ENCODE measurements at regions not wholly inside any gene's neighbourhood (a gene's known extent, or its start where the extent isn't known, plus 50 kb on each side); places are given as distances from the start of the nearest gene placed in this dataset.

DNA sequence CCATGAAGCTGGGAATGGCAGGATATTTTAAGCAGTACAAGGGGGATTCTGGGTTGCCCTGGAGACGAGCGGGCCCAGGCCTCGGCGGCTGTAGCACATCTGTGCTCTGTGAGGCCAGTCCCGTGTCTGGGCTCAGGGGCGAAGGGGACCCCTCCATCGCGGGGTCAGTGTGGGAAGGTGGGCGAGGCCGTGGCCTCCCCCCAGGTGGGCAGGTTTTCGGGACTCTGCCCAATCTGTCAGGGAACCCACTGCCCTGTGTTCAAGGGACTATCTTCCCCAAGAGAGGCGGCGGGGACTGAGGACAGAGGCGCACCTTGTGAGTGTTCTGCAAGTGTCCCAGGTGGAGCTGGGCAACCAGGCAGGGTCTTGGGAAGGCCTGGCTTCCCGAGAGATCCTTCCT is 336.6 kb downstream of the CTTN start:
- peaks cover 0 to 2% (median 0%) of the 10 kb centered on the region in 8 donors for H3K9me3 Mint-ChIP-seq

DNA sequence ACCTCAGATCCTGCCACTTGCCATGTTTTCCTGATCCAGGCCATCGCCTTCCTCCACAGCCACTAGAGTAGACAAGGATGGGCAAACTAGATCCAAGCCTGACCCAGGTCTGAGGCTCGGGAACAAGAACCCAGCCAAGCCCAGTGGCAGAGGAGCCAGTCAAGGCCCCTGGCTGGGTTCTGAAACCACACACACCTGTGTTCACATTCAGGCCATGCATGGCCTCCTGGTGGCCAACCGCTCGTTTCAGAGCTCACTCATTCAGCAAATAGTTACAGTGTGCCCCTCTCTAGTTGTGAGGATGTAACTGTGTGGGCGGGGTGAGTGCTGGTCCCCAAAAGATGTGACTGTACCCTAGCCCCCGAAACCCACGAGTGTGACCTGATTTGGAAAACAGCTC is 337.6 kb downstream of the CTTN start:
- Mint-ChIP-seq H3K4me3 (no peak overlapping the region), H3K27me3 (peaks cover 2 to 5% of the 10 kb centered on the region in 2 donors), H3K36me3 (no peaks in the 10 kb centered on the region), H3K27ac (peak overlapping the region in 1 of 7 donors; percentile 48), H3K9me3 (no peaks in the 10 kb centered on the region), H3K4me1 (peaks cover 0 to under 1% (median 0%) of the 10 kb centered on the region in 4 donors)
- no peaks in the 10 kb centered on the region for H3K4me1 ChIP-seq (ENCODE audit: insufficient read depth, low read length)
- no peaks in the 10 kb centered on the region for H3K9me3 ChIP-seq (ENCODE audit: control insufficient read depth in 1 of 2, low read length in 2 of 2)
- no peaks in the 10 kb centered on the region for H3K36me3 ChIP-seq (ENCODE audit: insufficient read depth, low read length)
- no peak for DNase-seq
- H3K27ac ChIP-seq (ENCODE audit: low read depth, low read length): no peak overlapping the region
- no peak overlapping the region for H3K4me3 ChIP-seq (ENCODE audit: low read length in 2 of 2)
- intact Hi-C loops (cut with micrococcal nuclease): no loop called here
- H3K27me3 ChIP-seq (ENCODE audit: insufficient read depth, low read length): no peaks in the 10 kb centered on the region
- CTCF ChIA-PET (ENCODE audit: partially characterized antibody): no interaction called here
- POLR2A ChIA-PET (ENCODE audit: partially characterized antibody): no interaction called here

More for the DNA sequence above, 336.6 kb downstream of the CTTN start:
- Histone ChIP-seq H3K9me3 (ENCODE audit: control insufficient read depth in 1 of 2, low read length in 2 of 2) (no peaks in the 10 kb centered on the region), H3K27ac (ENCODE audit: low read depth, low read length) (no peak overlapping the region), H3K27me3 (ENCODE audit: insufficient read depth, low read length) (no peaks in the 10 kb centered on the region), H3K4me3 (ENCODE audit: low read length in 2 of 2) (no peak overlapping the region), H3K4me1 (ENCODE audit: insufficient read depth, low read length) (no peaks in the 10 kb centered on the region), H3K36me3 (ENCODE audit: insufficient read depth, low read length) (no peaks in the 10 kb centered on the region)
- Mint-ChIP-seq H3K27me3 (peaks cover 0 to 2% of the 10 kb centered on the region in 2 donors), H3K4me1 (peaks cover 0 to 5% (median 0%) of the 10 kb centered on the region in 4 donors), H3K36me3 (no peaks in the 10 kb centered on the region), H3K27ac (no peak overlapping the region), H3K4me3 (no peak overlapping the region)
- no peak for DNase-seq
- ChIA-PET CTCF (ENCODE audit: partially characterized antibody) (no interaction called here), POLR2A (ENCODE audit: partially characterized antibody) (no interaction called here)
- intact Hi-C loops (cut with micrococcal nuclease): no loop called here

DNA sequence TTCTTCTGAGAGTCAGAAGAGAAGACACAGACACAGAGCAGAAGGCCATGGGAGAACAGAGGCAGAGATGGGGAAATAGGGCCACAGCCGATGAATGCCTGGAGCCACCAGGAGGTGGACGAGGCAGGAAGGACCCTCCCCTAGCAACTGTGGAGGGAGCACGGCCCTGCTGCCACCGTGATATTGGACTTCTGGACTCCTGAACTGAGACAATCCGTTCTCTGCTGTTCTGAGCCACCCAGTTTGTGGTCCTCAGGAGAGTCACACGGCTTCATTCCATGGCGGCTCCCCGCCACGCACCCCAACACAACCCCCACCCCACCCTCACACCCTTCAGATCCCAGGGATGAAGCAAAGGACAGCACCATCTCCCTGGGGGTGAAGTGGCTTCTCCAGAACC is 338.1 kb downstream of the CTTN start:
- ChIA-PET CTCF (ENCODE audit: partially characterized antibody) (no interaction called here), POLR2A (ENCODE audit: partially characterized antibody) (no interaction called here)
- no peak overlapping the region for H3K4me3 Mint-ChIP-seq
- no peaks in the 10 kb centered on the region for H3K9me3 Mint-ChIP-seq
- no peak for DNase-seq
- intact Hi-C loops (cut with micrococcal nuclease): no loop called here
- peaks cover 4 to 8% of the 10 kb centered on the region in 2 donors for H3K27me3 Mint-ChIP-seq
- H3K4me1 Mint-ChIP-seq: peaks cover 0 to 2% (median 0%) of the 10 kb centered on the region in 4 donors
- Histone ChIP-seq H3K27ac (ENCODE audit: low read depth, low read length) (no peak overlapping the region), H3K9me3 (ENCODE audit: control insufficient read depth in 1 of 2, low read length in 2 of 2) (no peaks in the 10 kb centered on the region), H3K4me3 (ENCODE audit: low read length in 2 of 2) (no peak overlapping the region), H3K4me1 (ENCODE audit: insufficient read depth, low read length) (no peaks in the 10 kb centered on the region), H3K27me3 (ENCODE audit: insufficient read depth, low read length) (no peaks in the 10 kb centered on the region), H3K36me3 (ENCODE audit: insufficient read depth, low read length) (no peaks in the 10 kb centered on the region)
- H3K27ac Mint-ChIP-seq: no peak overlapping the region
- no peaks in the 10 kb centered on the region for H3K36me3 Mint-ChIP-seq

DNA sequence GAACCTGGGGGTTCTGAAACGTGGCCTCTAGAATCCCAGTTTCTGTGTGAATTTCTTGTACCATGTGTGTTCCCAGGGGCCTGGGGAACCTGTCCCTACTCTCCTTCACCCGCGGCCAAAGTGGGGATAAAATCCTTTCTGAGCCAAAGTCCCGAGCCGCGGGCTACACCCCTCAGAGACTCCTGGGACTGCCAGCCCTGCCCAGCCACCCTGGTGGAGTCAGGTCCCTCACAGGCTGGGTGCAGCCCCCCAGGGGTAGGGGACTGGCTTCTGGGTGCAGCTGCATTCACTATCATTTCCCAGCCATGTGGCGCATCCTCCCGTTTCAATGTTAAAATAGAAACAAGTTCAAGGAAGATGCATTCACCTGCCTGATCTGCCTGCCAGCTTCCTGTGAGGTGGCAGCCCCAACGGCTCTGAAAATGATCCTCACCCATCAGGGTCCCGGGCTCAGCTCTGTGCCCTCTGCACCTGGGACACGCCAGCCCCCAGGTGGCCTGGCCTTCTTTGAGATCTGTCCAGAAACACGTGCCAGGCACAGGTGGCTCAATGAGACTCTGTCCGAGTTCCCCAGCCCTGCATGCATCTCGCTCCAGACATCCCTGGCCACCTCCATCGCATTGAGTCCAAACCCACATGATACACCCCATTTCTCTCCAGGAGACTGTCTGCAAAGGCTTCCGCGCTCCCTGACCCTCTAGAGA is 338.8 kb downstream of the CTTN start:
- Mint-ChIP-seq H3K4me3 (no peak overlapping the region), H3K27me3 (peaks cover 4 to 8% of the 10 kb centered on the region in 2 donors), H3K9me3 (no peaks in the 10 kb centered on the region), H3K4me1 (peaks cover 0 to 2% (median 0%) of the 10 kb centered on the region in 4 donors), H3K36me3 (no peaks in the 10 kb centered on the region), H3K27ac (no peak overlapping the region)
- H3K4me3 ChIP-seq (ENCODE audit: low read length in 2 of 2): no peak overlapping the region
- POLR2A ChIA-PET (ENCODE audit: partially characterized antibody): no interaction called here
- H3K9me3 ChIP-seq (ENCODE audit: control insufficient read depth in 1 of 2, low read length in 2 of 2): no peaks in the 10 kb centered on the region
- H3K27me3 ChIP-seq (ENCODE audit: insufficient read depth, low read length): no peaks in the 10 kb centered on the region
- no peak for DNase-seq
- H3K36me3 ChIP-seq (ENCODE audit: insufficient read depth, low read length): no peaks in the 10 kb centered on the region
- no peak overlapping the region for H3K27ac ChIP-seq (ENCODE audit: low read depth, low read length)
- intact Hi-C loops (cut with micrococcal nuclease): no loop called here
- CTCF ChIA-PET (ENCODE audit: partially characterized antibody): no interaction called here
- H3K4me1 ChIP-seq (ENCODE audit: insufficient read depth, low read length): no peaks in the 10 kb centered on the region

DNA sequence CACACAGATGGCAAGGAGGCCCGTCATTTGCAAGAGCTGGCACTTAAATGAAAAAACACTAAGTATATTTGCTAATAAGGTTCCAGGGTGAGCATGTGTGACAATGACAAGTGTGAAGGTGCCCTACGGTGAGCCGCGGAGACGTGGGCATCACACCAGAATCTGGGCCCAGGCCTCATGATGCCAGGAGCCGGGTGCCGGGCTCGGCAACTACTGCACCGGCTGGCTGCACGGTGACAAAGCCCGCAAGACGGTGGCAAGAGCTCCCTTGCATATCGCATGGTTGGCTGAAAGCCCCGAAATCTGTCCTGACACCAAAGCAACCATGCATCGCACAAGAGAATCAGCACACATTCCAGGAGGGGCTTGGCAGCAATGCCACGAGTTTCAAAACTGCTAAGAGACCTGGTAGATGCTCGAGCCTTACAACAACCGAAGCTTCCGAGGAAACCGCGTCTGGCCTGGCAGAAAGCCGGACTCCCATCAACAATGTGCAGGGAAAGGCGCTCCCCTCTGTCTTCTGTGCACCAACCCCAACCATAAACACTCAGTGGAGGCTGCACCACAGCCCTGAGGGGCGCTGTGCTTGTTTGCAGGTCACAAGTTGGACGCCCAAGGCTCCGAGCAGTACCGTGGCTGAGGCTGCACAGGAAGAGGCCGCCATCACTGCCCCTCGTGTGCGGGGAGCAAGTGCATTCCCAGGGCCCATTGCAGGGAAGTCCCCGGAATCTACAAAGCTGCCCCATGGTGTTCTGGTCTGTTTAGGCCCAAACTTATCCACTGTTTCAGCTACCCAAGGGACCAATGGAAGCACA is 339.7 kb downstream of the CTTN start:
- no peaks in the 10 kb centered on the region for H3K9me3 Mint-ChIP-seq
- H3K4me1 Mint-ChIP-seq: peaks cover 0 to 2% (median 0%) of the 10 kb centered on the region in 4 donors
- H3K36me3 ChIP-seq (ENCODE audit: insufficient read depth, low read length): no peaks in the 10 kb centered on the region
- H3K36me3 Mint-ChIP-seq: no peaks in the 10 kb centered on the region
- CTCF ChIA-PET (ENCODE audit: partially characterized antibody): no interaction called here
- peaks cover 6 to 12% of the 10 kb centered on the region in 2 donors for H3K27me3 Mint-ChIP-seq
- no peak overlapping the region for H3K27ac ChIP-seq (ENCODE audit: low read depth, low read length)
- DNase-seq: no peak
- no peaks in the 10 kb centered on the region for H3K27me3 ChIP-seq (ENCODE audit: insufficient read depth, low read length)
- H3K4me3 ChIP-seq (ENCODE audit: low read length in 2 of 2): no peak overlapping the region
- no peaks in the 10 kb centered on the region for H3K4me1 ChIP-seq (ENCODE audit: insufficient read depth, low read length)
- no peak overlapping the region for H3K4me3 Mint-ChIP-seq
- H3K9me3 ChIP-seq (ENCODE audit: control insufficient read depth in 1 of 2, low read length in 2 of 2): no peaks in the 10 kb centered on the region
- POLR2A ChIA-PET (ENCODE audit: partially characterized antibody): no interaction called here
- no peak overlapping the region for H3K27ac Mint-ChIP-seq
- intact Hi-C loops (cut with micrococcal nuclease): no loop called here

DNA sequence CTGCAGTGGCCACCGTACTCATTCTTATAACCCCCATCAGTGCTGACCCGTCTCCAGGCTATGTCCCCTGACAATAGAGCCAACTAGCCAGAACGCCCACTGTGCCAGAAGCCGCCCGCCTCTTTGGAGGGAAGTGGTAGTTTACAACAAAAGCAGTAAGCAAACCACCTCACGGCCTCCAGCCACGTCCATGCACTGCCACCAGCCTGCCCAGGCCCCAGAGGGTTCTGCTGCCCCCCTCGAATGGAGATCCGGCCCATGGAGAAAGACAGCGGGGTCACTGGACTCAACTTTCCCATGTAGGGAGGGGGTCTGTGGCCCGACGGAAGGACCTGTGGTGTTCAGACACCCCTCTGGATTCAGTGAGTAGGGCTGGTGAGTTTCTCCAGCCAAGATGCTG is 340.3 kb downstream of the CTTN start:
- Mint-ChIP-seq H3K27me3 (peaks cover 6 to 13% of the 10 kb centered on the region in 2 donors), H3K27ac (no peak overlapping the region), H3K9me3 (no peaks in the 10 kb centered on the region), H3K4me1 (peaks cover 0 to 2% (median 0%) of the 10 kb centered on the region in 4 donors), H3K4me3 (no peak overlapping the region), H3K36me3 (no peaks in the 10 kb centered on the region)
- ChIA-PET CTCF (ENCODE audit: partially characterized antibody) (no interaction called here), POLR2A (ENCODE audit: partially characterized antibody) (no interaction called here)
- intact Hi-C loops (cut with micrococcal nuclease): no loop called here
- Histone ChIP-seq H3K9me3 (ENCODE audit: control insufficient read depth in 1 of 2, low read length in 2 of 2) (no peaks in the 10 kb centered on the region), H3K36me3 (ENCODE audit: insufficient read depth, low read length) (no peaks in the 10 kb centered on the region), H3K27ac (ENCODE audit: low read depth, low read length) (no peak overlapping the region), H3K4me1 (ENCODE audit: insufficient read depth, low read length) (no peaks in the 10 kb centered on the region), H3K4me3 (ENCODE audit: low read length in 2 of 2) (no peak overlapping the region), H3K27me3 (ENCODE audit: insufficient read depth, low read length) (no peaks in the 10 kb centered on the region)
- no peak for DNase-seq

DNA sequence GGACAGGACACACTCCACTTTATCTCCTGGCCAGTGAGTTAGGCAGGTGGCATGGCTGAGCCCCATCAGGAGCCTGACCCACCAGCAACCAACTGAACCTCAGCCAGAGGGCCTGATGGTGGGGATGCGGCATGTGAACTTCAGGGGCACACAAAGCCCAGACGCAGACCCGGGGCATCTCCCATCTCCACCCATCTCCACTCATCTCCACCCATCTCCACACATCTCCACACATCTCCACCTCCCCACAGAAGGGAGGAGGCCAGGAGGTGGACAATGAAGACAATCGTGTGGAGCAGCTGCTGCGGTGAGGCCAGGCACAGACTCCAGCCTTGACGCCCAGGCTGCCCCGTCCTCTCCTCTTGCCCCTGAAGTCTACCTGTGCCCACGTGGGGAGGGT is 340.8 kb downstream of the CTTN start:
- POLR2A ChIA-PET (ENCODE audit: partially characterized antibody): no interaction called here

More for the DNA sequence above, 340.8 kb downstream of the CTTN start:
- H3K9me3 Mint-ChIP-seq: no peaks in the 10 kb centered on the region
- no peak overlapping the region for H3K27ac ChIP-seq (ENCODE audit: low read depth, low read length)
- H3K4me1 Mint-ChIP-seq: peaks cover 0 to 2% (median 0%) of the 10 kb centered on the region in 4 donors
- H3K36me3 ChIP-seq (ENCODE audit: insufficient read depth, low read length): no peaks in the 10 kb centered on the region
- CTCF ChIA-PET (ENCODE audit: partially characterized antibody): no interaction called here
- no peaks in the 10 kb centered on the region for H3K36me3 Mint-ChIP-seq
- intact Hi-C loops (cut with micrococcal nuclease): no loop called here
- no peak overlapping the region for H3K4me3 ChIP-seq (ENCODE audit: low read length in 2 of 2)
- no peaks in the 10 kb centered on the region for H3K4me1 ChIP-seq (ENCODE audit: insufficient read depth, low read length)
- H3K4me3 Mint-ChIP-seq: no peak overlapping the region
- H3K27me3 Mint-ChIP-seq: peaks cover 6 to 13% of the 10 kb centered on the region in 2 donors
- H3K27ac Mint-ChIP-seq: no peak overlapping the region
- H3K9me3 ChIP-seq (ENCODE audit: control insufficient read depth in 1 of 2, low read length in 2 of 2): no peaks in the 10 kb centered on the region
- DNase-seq: no peak
- no peaks in the 10 kb centered on the region for H3K27me3 ChIP-seq (ENCODE audit: insufficient read depth, low read length)

All from CD4-positive, alpha-beta memory T cell (primary cell).